ENCODE measurements at regions not wholly inside any gene's neighbourhood (a gene's known extent, or its start where the extent isn't known, plus 50 kb on each side); places are given as distances from the start of the nearest gene placed in this dataset.

- TF ChIP-seq KAT2B (IDR thresholded peaks at IDR 0.05; ENCODE audit: low read depth, low read length) (no peak), MAFK (IDR thresholded peaks at IDR 0.05; ENCODE audit: low read length) (no peak), THRB (CRISPR knock-in tag; conservative IDR thresholded peaks at IDR 0.05) (no peak), MYC (IDR thresholded peaks at IDR 0.05; ENCODE audit: low read depth, low read length) (0 out of 2 replicates have a peak, but pooled peaks have one; percentile 20), MYC (CRISPR knock-in tag; IDR thresholded peaks at IDR 0.05; ENCODE audit: borderline replicate concordance, low read depth) (no peak), ETS2 (tag; IDR thresholded peaks at IDR 0.05; ENCODE audit: borderline replicate concordance, poor library complexity, severe bottlenecking) (no peak), MED1 (CRISPR knock-in tag; IDR thresholded peaks at IDR 0.05; ENCODE audit: borderline replicate concordance) (no peak), BRD4 (IDR thresholded peaks at IDR 0.05) (no peak), CHAMP1 (IDR thresholded peaks at IDR 0.05) (no peak), GABPB1 (CRISPR knock-in tag; IDR thresholded peaks at IDR 0.05) (no peak), ZZZ3 (IDR thresholded peaks at IDR 0.05) (no peak)
These were observed 387.5 kb downstream of the CCSER2 start (continued) for GRCh38 chr10:84715911-84716310.

Measured in K562 (cell line).